Type B pancreatic cell (in vitro differentiated cells): ENCODE measurements at regions not wholly inside any gene's neighbourhood (a gene's known extent, or its start where the extent isn't known, plus 50 kb on each side); places are given as distances from the start of the nearest gene placed in this dataset.

Source experiments
- DNase-seq: peaks from one replicate; pipeline ENCODE4 v3.0.0; 2021; ENCODE audit warnings: mixed read lengths; ENCODE audit not compliant: unreplicated experiment; ENCODE audit errors: extremely low spot score
- H3K27ac Mint-ChIP-seq: 2 replicates; pipeline ENCODE4 v1.8.0; 2021; ENCODE audit warnings: mild to moderate bottlenecking, mixed read lengths
- H3K27me3 Mint-ChIP-seq: 2 replicates; pipeline ENCODE4 v1.8.0; 2021; ENCODE audit warnings: mixed read lengths
- H3K36me3 Mint-ChIP-seq: 2 replicates; pipeline ENCODE4 v1.8.0; 2021; ENCODE audit warnings: mixed read lengths
- H3K4me1 Mint-ChIP-seq: one replicate; pipeline ENCODE4 v1.8.0; 2021; ENCODE audit warnings: mixed read lengths; ENCODE audit not compliant: unreplicated experiment
- H3K4me3 Mint-ChIP-seq: 2 replicates; pipeline ENCODE4 v1.8.0; 2021; ENCODE audit warnings: mild to moderate bottlenecking, mixed read lengths
- H3K9me3 Mint-ChIP-seq: 2 replicates; pipeline ENCODE4 v1.8.0; 2021; ENCODE audit warnings: mixed read lengths
- CTCF ChIP-seq: fragments of 200-600 bp; sonication (generic); conservative IDR thresholded peaks from 2 replicates; pipeline ENCODE4 v1.5.0; 2021; ENCODE audit warnings: antibody characterized with exemption, mild to moderate bottlenecking

GRCh38 chr10:78566284-78567111 lies 502.3 kb upstream of the ZMIZ1 start:
- Mint-ChIP-seq H3K4me1 (peaks cover 46% of the 10 kb centered on the region), H3K4me3 (no peak overlapping the region), H3K9me3 (no peaks in the 10 kb centered on the region), H3K27me3 (peaks cover 14% of the 10 kb centered on the region), H3K27ac (peak overlapping the region; percentile 13), H3K36me3 (no peaks in the 10 kb centered on the region)
- no peak for TF ChIP-seq CTCF
- DNase-seq = no peak

GRCh38 chr10:78567680-78568455 lies 500.9 kb upstream of the ZMIZ1 start:
- no peak for TF ChIP-seq CTCF
- peaks cover 14% of the 10 kb centered on the region for H3K27me3 Mint-ChIP-seq
- no peak overlapping the region for H3K27ac Mint-ChIP-seq
- H3K4me3 Mint-ChIP-seq = peak overlapping the region; percentile 34
- DNase-seq = no peak
- H3K4me1 Mint-ChIP-seq = peaks cover 49% of the 10 kb centered on the region
- H3K9me3 Mint-ChIP-seq = no peaks in the 10 kb centered on the region
- H3K36me3 Mint-ChIP-seq = no peaks in the 10 kb centered on the region

- TF ChIP-seq CTCF = no peak
- no peak overlapping the region for H3K4me3 Mint-ChIP-seq
- no peak for DNase-seq
- peaks cover 14% of the 10 kb centered on the region for H3K27me3 Mint-ChIP-seq
- no peaks in the 10 kb centered on the region for H3K9me3 Mint-ChIP-seq
- no peak overlapping the region for H3K27ac Mint-ChIP-seq
- H3K36me3 Mint-ChIP-seq = no peaks in the 10 kb centered on the region
- H3K4me1 Mint-ChIP-seq = peaks cover 44% of the 10 kb centered on the region
Observed at GRCh38 chr10:78568620-78569019, 500.1 kb upstream of the ZMIZ1 start.

GRCh38 chr10:78570633-78571235 lies 498.0 kb upstream of the ZMIZ1 start:
- no peak for DNase-seq
- H3K27ac Mint-ChIP-seq = peak overlapping the region; percentile 54

More at GRCh38 chr10:78570633-78571235, 498.0 kb upstream of the ZMIZ1 start:
- no peaks in the 10 kb centered on the region for H3K9me3 Mint-ChIP-seq
- peaks cover 47% of the 10 kb centered on the region for H3K4me1 Mint-ChIP-seq
- H3K36me3 Mint-ChIP-seq = no peaks in the 10 kb centered on the region
- no peak overlapping the region for H3K4me3 Mint-ChIP-seq
- H3K27me3 Mint-ChIP-seq = peaks cover 14% of the 10 kb centered on the region
- no peak for TF ChIP-seq CTCF
